Astrocyte of the spinal cord (primary cell): ENCODE measurements at regions not wholly inside any gene's neighbourhood (a gene's known extent, or its start where the extent isn't known, plus 50 kb on each side); places are given as distances from the start of the nearest gene placed in this dataset.

Experiments
- DNase-seq: peaks from one replicate; pipeline ENCODE4 v3.0.0; 2011; ENCODE audit warnings: low read depth, low spot score
- H3K4me3 ChIP-seq: 2 replicates; pipeline ENCODE4 v1.5.1; 2011; ENCODE audit warnings: low read depth, mild to moderate bottlenecking, low read length, moderate library complexity
- CTCF ChIP-seq: IDR thresholded peaks from 2 replicates; pipeline ENCODE4 v1.5.1; 2012; ENCODE audit warnings: low read depth, mild to moderate bottlenecking, low read length, inconsistent platforms
- in situ Hi-C: cut with HindIII; loops from 2 replicates; pipeline ENCODE4 v1.10.0; 2017; ENCODE audit warnings: low sequenced_read_pairs

GRCh38 chr10:108578258-108578657, 1345.1 kb downstream of the XPNPEP1 start:
- H3K4me3 ChIP-seq, result no peak overlapping the region
- in situ Hi-C loops, result no loop called here
- TF ChIP-seq CTCF, result no peak
- no peak for DNase-seq

GRCh38 chr10:108574233-108574632, 1349.1 kb downstream of the XPNPEP1 start:
- no peak for DNase-seq
- H3K4me3 ChIP-seq, result no peak overlapping the region
- no peak for TF ChIP-seq CTCF
- in situ Hi-C loops, result no loop called here

GRCh38 chr10:108568824-108569223, 1354.5 kb downstream of the XPNPEP1 start:
- H3K4me3 ChIP-seq, result no peak overlapping the region
- no peak for TF ChIP-seq CTCF
- in situ Hi-C loops, result no loop called here
- no peak for DNase-seq

GRCh38 chr10:108567899-108568752, 1355.2 kb downstream of the XPNPEP1 start:
- in situ Hi-C loops, result no loop called here
- no peak for DNase-seq
- no peak for TF ChIP-seq CTCF
- no peak overlapping the region for H3K4me3 ChIP-seq

DNA sequence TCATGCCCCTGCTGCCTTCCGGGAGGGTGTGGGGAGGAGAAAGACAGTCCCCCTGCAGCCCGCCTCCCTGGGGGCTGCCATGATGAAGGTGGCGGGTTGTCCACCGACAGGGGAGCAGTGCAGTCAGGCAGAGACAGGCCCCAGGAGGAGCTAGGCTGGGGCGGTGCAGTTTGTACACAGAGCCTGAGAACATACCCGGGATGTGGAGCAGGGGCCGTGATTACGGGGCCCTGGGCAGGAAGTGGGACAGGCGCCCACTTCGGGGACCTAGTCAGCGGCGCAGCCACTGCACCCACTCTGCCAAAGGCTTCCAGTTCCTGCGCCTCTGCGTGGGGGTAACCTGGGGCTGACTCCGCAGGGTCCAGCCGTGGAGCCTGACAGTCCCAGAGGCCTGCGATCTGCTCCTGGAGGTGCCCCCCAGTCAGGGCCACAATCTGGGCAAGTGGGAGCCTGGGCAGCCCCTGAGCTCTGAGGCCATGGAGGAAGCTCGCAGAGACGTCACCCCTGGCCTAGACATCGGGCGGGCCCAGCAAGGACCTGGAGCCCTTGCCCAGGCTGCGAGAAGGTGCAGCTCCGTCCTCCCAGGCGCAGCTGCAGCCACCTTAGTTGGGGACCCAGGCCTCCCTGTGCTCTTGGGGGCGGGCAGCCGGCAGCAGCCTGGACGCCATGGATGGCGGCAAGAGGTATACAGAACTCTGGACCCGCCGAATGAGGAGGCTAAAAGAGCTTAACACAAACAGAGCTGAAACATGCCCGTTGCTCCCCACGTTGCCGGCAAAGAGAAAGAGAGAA, 1356.8 kb downstream of the XPNPEP1 start:
- in situ Hi-C loops, result no loop called here
- no peak for DNase-seq
- no peak for TF ChIP-seq CTCF
- H3K4me3 ChIP-seq, result no peak overlapping the region

GRCh38 chr10:108562105-108562504, 1361.2 kb downstream of the XPNPEP1 start:
- in situ Hi-C loops, result no loop called here
- no peak for TF ChIP-seq CTCF
- DNase-seq, result no peak
- no peak overlapping the region for H3K4me3 ChIP-seq
